ENCODE measurements at regions not wholly inside any gene's neighbourhood (a gene's known extent, or its start where the extent isn't known, plus 50 kb on each side); places are given as distances from the start of the nearest gene placed in this dataset.

- TF ChIP-seq, protein P1, sequence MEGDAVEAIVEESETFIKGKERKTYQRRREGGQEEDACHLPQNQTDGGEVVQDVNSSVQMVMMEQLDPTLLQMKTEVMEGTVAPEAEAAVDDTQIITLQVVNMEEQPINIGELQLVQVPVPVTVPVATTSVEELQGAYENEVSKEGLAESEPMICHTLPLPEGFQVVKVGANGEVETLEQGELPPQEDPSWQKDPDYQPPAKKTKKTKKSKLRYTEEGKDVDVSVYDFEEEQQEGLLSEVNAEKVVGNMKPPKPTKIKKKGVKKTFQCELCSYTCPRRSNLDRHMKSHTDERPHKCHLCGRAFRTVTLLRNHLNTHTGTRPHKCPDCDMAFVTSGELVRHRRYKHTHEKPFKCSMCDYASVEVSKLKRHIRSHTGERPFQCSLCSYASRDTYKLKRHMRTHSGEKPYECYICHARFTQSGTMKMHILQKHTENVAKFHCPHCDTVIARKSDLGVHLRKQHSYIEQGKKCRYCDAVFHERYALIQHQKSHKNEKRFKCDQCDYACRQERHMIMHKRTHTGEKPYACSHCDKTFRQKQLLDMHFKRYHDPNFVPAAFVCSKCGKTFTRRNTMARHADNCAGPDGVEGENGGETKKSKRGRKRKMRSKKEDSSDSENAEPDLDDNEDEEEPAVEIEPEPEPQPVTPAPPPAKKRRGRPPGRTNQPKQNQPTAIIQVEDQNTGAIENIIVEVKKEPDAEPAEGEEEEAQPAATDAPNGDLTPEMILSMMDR (IDR thresholded peaks at IDR 0.05): no peak
Measured at GRCh38 chr5:145233461-145233860, 601.7 kb downstream of the PRELID2 start.

DNA sequence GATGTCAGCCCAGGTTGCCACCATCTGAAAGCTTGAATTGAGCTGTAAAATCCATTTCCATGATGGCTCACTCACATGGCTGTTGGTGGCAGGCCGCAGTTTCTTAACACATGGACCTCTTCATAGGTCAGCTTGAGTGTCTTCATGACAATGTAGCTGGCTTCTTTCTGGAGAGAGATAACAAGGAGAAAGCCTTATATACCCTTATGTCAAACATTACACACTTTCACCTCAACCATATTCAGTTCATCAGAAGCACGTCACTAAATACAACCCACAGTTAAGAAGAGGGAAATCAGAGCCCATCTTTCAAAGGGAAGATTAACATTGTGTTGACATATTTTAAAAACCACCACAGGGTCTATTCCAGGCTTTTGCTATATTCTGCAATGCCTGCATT, 604.4 kb downstream of the PRELID2 start:
- TF ChIP-seq, protein P1 (IDR thresholded peaks at IDR 0.05): no peak

DNA sequence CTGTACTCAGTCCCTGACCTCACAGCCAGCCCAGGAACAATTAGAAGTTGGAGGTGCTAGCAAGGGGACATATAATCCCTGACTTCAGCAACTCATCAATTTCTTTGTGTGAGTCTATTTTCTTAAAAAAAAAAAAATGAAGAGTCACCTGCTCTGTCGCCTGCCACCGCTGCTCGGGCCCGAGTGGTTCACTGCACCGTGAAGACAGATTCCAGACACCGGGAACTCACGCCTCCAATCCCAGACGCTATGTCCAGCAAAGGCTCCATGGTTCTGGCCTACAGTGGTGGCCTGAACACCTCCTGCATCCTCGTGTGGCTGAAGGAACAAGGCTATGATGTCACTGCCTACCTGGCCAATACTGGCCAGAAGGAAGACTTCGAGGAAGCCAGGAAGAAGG, 606.6 kb downstream of the PRELID2 start:
- TF ChIP-seq, protein P1 (IDR thresholded peaks at IDR 0.05): no peak

- TF ChIP-seq, protein P1 (IDR thresholded peaks at IDR 0.05): no peak
Measured at GRCh38 chr5:145227881-145228280, 607.3 kb downstream of the PRELID2 start.

DNA sequence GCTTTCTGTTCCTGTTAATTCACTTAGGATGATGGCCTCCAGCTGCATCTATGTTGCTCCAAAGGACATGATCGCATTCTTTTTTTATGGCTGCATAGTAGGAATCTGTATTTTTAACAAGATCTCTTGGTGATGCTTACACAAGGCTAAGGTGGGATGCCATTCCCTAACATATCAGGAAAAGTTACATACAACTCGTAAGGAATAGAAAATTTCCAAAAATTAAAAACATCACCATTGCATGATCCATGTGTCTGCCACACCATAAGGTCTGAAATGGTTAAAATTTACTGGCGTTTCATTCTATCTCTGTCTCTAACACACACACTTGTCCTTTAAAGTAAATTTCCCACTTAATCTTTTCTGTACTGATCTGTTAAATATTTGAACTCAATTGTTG, 608.4 kb downstream of the PRELID2 start:
- TF ChIP-seq, protein P1 (IDR thresholded peaks at IDR 0.05): no peak

DNA sequence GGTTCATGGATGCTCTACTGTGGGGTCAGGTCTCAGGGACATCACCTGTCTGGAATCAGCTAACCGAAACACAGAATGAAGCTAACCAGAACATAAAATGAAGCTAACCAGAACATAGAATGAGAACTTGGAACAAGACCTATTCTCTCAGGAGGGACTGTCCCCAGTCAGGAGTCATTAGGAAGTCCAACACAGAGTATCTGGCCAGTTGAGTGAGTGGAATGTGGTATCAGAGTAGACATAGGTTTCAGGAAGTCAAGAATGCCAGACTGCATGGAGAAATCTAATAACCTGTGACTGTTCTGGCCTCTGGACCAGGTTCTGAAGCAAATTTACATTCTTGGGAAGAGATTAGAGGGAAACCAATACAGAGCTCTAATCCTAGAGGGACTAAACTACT, 609.6 kb downstream of the PRELID2 start:
- TF ChIP-seq, protein P1 (IDR thresholded peaks at IDR 0.05): no peak

DNA sequence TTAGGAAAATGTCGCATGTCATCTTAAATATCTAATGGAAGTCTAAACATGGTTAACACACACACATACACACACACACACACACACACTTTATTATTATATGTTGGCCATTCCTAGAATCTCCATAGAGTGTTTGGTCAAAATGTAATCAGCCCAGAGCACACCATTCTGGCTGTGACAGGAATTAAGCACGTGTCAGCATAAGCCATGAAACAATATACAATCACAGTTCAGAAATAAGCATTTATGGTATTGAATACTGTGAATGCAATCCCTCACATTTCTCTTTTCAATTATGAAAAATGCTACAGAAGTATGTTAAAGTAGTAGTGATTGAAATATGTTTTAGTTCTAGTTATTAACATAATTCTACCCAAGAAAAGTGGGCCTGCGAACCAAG, 611.6 kb downstream of the PRELID2 start:
- TF ChIP-seq, protein P1 (IDR thresholded peaks at IDR 0.05): no peak

- TF ChIP-seq, protein P1 (IDR thresholded peaks at IDR 0.05): no peak
Measured at GRCh38 chr5:145222622-145223021, 612.5 kb downstream of the PRELID2 start.

All from LNCAP (cell line).